ENCODE measurements at regions not wholly inside any gene's neighbourhood (a gene's known extent, or its start where the extent isn't known, plus 50 kb on each side); places are given as distances from the start of the nearest gene placed in this dataset.
"Not testable (repeated sequence)": the region's sequence is repeated elsewhere in the genome, so short reads cannot be mapped to it uniquely, and the experiment has no call there.

- DNase-seq (ENCODE audit: low read depth in 4 of 4, low spot score in 1 of 4): no peak
These were observed 230.7 kb downstream of the SATB1 start for GRCh38 chr3:18194431-18194830.

DNA sequence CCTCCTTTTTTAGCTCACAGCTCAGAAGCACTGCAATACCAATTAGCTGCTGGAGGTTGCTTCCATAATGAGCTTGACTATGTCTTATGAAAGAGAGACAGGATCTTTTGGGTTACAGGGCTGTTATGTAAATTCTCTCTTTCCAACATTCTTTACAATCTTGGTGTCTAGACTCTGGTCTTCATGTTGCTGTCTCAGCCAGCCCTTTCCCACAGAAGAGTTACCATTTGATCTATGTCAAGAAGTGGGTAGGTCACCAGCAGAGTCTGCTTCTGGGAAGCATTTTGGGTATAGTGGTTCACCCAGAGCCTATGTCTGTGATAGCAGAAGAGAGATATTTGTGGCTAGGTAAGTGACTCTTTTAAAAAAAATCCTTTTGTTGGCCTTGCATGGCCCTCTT lies 234.5 kb downstream of the SATB1 start:
- DNase-seq (ENCODE audit: low read depth in 4 of 4, low spot score in 1 of 4): no peak

GRCh38 chr3:18189282-18190050 lies 235.7 kb downstream of the SATB1 start:
- no peak for DNase-seq (ENCODE audit: low read depth in 4 of 4, low spot score in 1 of 4)

GRCh38 chr3:18188491-18188890 lies 236.6 kb downstream of the SATB1 start:
- no peak for DNase-seq (ENCODE audit: low read depth in 4 of 4, low spot score in 1 of 4)

DNA sequence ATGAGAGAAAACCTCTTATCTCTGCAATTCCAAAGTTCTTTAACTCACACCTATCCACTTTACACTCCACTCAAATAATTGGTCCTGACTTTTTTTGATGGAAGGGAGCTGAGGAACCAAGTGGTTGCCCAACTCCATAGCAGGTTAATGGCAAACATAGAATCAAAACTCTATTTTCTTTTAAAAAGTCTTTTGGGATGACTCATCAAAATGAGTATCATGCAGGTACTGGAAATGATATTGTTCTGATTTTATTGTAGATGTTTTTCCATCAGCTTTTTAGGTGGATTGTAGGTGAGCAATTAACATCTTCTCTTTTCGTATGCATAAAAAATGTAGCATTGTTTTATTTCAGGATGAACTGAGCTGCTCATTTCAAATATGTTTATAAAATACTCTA lies 239.5 kb downstream of the SATB1 start:
- no peak for DNase-seq (ENCODE audit: low read depth in 4 of 4, low spot score in 1 of 4)

DNA sequence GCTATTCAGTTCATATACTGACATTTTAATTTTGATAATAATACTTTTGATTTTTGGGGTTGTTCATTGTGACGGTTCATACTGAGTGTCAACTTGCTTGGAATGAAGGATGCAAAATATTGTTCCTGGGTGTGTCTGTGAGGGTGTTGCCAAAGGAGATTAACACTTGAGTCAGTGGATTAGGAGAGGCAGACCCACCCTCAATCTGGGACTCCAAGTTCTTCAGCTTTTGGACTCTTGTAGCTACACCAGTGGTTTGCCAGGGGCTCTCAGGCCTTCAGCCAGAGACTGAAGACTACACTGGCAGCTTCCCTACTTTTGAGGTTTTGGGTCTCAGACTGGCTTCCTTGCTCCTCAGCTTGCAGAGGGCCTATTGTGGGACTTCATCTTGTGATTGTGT lies 242.2 kb downstream of the SATB1 start:
- not testable (repeated sequence) for DNase-seq (ENCODE audit: low read depth in 4 of 4, low spot score in 1 of 4)

DNA sequence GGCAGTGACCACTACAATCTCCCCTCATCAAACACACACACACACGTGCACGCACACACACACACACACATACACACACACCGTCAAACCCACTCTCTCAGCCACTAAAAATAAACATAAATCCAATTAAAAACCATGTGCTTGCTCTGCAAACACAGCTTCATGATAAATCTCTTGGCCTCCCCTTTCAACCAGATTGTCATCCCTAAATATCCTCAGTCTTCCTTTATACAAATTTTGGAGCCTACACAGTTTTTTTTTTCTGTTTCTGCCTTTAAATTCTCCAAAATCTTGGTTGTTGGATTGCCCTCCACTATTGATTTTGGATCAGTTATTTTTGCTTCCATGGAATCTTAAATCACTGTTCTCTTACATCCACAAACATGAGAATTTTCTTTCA lies 245.6 kb downstream of the SATB1 start:
- DNase-seq (ENCODE audit: low read depth in 4 of 4, low spot score in 1 of 4): no peak

- no peak for DNase-seq (ENCODE audit: low read depth in 4 of 4, low spot score in 1 of 4)
These were observed 247.9 kb downstream of the SATB1 start for GRCh38 chr3:18177271-18177670.

GRCh38 chr3:18173891-18174290 lies 251.2 kb downstream of the SATB1 start:
- DNase-seq (ENCODE audit: low read depth in 4 of 4, low spot score in 1 of 4): not testable (repeated sequence)

- no peak for DNase-seq (ENCODE audit: low read depth in 4 of 4, low spot score in 1 of 4)
These were observed 265.5 kb downstream of the SATB1 start for GRCh38 chr3:18159681-18160080.

GRCh38 chr3:18153571-18154173 lies 271.5 kb downstream of the SATB1 start:
- DNase-seq (ENCODE audit: low read depth in 4 of 4, low spot score in 1 of 4): no peak

GRCh38 chr3:18151199-18151598 lies 273.9 kb downstream of the SATB1 start:
- no peak for DNase-seq (ENCODE audit: low read depth in 4 of 4, low spot score in 1 of 4)

GRCh38 chr3:18149935-18150334 lies 275.2 kb downstream of the SATB1 start:
- DNase-seq (ENCODE audit: low read depth in 4 of 4, low spot score in 1 of 4): no peak

- no peak for DNase-seq (ENCODE audit: low read depth in 4 of 4, low spot score in 1 of 4)
These were observed 275.8 kb downstream of the SATB1 start for GRCh38 chr3:18149386-18149785.

- no peak for DNase-seq (ENCODE audit: low read depth in 4 of 4, low spot score in 1 of 4)
These were observed 280.6 kb downstream of the SATB1 start for GRCh38 chr3:18144571-18144970.

DNA sequence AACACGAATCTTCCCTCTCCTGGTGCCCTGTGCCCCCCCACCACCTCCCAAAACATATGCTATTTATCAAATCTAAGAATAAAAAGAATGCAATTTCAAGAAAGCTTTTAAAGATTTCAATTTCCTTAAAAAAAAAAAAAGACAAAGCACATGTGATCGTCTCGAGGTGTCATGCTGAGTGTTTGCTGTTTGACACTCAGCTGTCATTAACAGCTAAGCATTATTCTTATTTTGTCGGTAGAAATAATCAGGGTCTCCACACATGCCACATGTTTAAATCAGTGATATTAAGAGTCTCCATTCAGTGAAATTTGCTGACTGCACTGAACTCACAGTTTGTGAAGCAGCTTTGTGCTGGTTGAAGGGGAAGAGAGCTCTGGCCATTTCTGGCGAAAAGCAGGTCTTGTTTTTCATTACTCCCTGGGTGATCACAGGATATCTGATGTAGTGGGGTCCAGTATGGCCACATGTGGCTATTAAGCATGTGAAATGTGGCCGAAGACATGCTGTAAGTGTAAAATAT lies 281.8 kb downstream of the SATB1 start:
- DNase-seq (ENCODE audit: low read depth in 4 of 4, low spot score in 1 of 4): no peak

- no peak for DNase-seq (ENCODE audit: low read depth in 4 of 4, low spot score in 1 of 4)
These were observed 287.2 kb downstream of the SATB1 start for GRCh38 chr3:18137958-18138357.

GRCh38 chr3:18135060-18135814 lies 289.9 kb downstream of the SATB1 start:
- DNase-seq (ENCODE audit: low read depth in 4 of 4, low spot score in 1 of 4): no peak

- DNase-seq (ENCODE audit: low read depth in 4 of 4, low spot score in 1 of 4): no peak
These were observed 290.6 kb downstream of the SATB1 start for GRCh38 chr3:18134386-18135059.

DNA sequence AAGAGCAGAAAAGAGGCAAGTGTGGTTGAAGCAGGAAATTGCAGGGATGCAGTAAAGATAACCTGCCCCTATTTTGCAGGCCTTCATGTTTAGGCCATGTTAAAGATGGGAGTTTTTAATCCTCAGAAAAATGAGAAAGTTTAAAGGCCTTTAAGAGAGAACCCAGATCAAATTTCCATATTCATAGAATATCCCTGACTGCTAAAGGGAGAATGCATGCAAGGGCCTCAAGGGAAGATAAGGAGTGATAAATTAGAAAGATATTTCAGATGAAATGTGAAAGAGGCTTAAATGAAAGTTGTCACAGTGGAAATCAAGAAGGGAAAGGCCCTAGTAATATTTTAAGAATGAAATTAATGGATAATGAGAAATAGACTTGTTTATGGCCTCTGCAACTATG lies 292.1 kb downstream of the SATB1 start:
- no peak for DNase-seq (ENCODE audit: low read depth in 4 of 4, low spot score in 1 of 4)

Measured in stimulated activated CD4-positive, alpha-beta T cell treated with anti-CD3 and anti-CD28 coated beads, Interleukin-1b, Interleukin-23, amount 100 ng/mL, for 24 hours (primary cell).